GM21381 (cell line): ENCODE measurements at regions not wholly inside any gene's neighbourhood (a gene's known extent, or its start where the extent isn't known, plus 50 kb on each side); places are given as distances from the start of the nearest gene placed in this dataset.

Experiments used
- ATAC-seq: cut with Tn5 transposase; IDR thresholded peaks from one replicate; pipeline ENCODE4 v1.9.1; 2021; ENCODE audit warnings: mild to moderate bottlenecking, moderate library complexity; ENCODE audit not compliant: unreplicated experiment

- ATAC-seq, result no peak
Observed at GRCh38 chr10:123568751-123569150, 97.4 kb upstream of the GPR26 start.

GRCh38 chr10:123569436-123570035, 96.6 kb upstream of the GPR26 start:
- ATAC-seq, result no peak

GRCh38 chr10:123570051-123570897, 95.9 kb upstream of the GPR26 start:
- no peak for ATAC-seq

- no peak for ATAC-seq
Observed at GRCh38 chr10:123570898-123571515, 95.1 kb upstream of the GPR26 start.

- no peak for ATAC-seq
Observed at GRCh38 chr10:123571978-123572377, 94.2 kb upstream of the GPR26 start.

- no peak for ATAC-seq
Observed at GRCh38 chr10:123573236-123574108, 92.7 kb upstream of the GPR26 start.

- no peak for ATAC-seq
Observed at GRCh38 chr10:123574109-123574698, 92.0 kb upstream of the GPR26 start.

- ATAC-seq, result no peak
Observed at GRCh38 chr10:123575105-123575504, 91.0 kb upstream of the GPR26 start.

- ATAC-seq, result no peak
Observed at GRCh38 chr10:123576706-123577105, 89.4 kb upstream of the GPR26 start.

- no peak for ATAC-seq
Observed at GRCh38 chr10:123577921-123578461, 88.2 kb upstream of the GPR26 start.

- ATAC-seq, result no peak
Observed at GRCh38 chr10:123578721-123579120, 87.4 kb upstream of the GPR26 start.

GRCh38 chr10:123579675-123580074, 86.5 kb upstream of the GPR26 start:
- no peak for ATAC-seq

GRCh38 chr10:123580426-123580825, 85.7 kb upstream of the GPR26 start:
- no peak for ATAC-seq

GRCh38 chr10:123581656-123582055, 84.5 kb upstream of the GPR26 start:
- ATAC-seq, result no peak

GRCh38 chr10:123582084-123582989, 83.8 kb upstream of the GPR26 start:
- ATAC-seq, result peak; percentile 72

- no peak for ATAC-seq
Observed at GRCh38 chr10:123583639-123584418, 82.3 kb upstream of the GPR26 start.

- ATAC-seq, result no peak
Observed at GRCh38 chr10:123584419-123584775, 81.8 kb upstream of the GPR26 start.
